ENCODE measurements at regions not wholly inside any gene's neighbourhood (a gene's known extent, or its start where the extent isn't known, plus 50 kb on each side); places are given as distances from the start of the nearest gene placed in this dataset.

DNA sequence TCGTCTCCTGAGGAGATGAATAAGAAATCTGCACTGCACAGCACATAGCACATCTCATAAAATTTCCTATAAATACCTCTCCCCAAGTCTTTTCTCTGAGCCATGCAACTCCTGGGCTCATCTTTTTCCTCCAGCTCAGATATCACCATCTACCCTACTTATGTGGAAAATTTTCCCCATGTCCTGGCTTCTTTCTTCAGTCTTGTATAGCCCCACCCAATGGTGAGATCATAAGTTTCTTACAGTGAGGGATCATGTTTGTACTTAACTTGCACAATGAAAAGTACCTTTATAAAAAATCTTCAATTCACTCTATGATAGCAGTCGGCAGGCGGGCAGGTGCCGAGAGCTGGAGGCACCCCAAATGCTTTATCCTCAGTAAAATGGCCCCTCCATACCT, 198.6 kb upstream of the S100G start:
- DNase-seq = no peak

DNA sequence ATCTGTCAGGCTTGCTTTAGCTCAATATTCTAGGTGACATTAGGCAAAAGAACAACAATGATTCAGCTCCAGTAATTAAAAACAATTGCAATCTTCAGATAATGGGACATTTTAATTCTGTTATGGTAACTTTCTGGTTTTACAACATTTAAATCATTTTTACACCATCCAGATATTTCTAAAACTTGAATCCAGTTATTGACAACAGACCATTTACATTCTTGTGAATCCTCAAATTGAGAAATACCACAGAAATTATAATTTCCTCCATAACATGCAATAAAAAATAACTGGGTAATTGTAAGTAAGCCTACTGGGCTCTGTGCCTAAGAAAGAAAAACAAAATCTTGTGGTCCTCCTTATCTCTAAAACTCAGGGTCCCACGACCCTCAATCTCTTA, 195.0 kb upstream of the S100G start:
- no peak for DNase-seq

DNA sequence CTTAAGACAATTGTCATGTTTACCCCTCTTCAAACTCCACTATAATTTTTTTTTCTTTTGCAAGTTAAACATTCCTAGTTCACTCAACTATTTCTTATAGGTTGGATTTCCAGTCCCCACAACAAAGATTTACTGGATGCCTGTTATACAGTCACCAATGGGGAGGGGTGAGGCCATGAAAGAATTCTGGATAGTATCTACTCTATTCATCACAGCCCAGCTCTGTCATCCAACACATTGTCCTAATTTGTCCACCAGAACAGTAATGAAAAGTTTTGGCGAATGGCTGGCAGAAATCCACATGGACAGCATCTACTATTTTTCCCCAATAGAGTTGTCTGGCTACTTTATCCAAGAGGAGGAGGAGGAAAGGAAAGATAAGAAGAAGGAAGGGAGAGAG, 192.7 kb upstream of the S100G start:
- no peak for DNase-seq

DNA sequence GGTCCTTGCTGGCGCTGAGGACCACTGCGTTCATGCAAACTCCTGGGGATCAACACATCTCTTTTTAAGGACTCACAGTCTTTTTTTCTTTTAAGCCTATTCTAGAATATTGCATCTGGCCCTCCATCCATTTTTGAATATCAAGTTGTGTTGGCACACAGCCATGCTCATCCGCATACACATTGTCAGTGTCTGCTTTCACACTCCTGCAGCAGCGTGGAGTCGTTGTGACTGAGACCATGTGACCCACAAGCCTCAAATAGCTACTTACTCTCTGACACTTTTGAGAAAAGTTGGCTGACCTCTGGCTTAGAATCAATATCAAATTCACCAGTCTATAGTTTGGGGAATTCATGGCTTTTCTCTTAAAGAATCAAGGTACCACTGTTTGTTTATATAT, 191.8 kb upstream of the S100G start:
- no peak for DNase-seq

DNA sequence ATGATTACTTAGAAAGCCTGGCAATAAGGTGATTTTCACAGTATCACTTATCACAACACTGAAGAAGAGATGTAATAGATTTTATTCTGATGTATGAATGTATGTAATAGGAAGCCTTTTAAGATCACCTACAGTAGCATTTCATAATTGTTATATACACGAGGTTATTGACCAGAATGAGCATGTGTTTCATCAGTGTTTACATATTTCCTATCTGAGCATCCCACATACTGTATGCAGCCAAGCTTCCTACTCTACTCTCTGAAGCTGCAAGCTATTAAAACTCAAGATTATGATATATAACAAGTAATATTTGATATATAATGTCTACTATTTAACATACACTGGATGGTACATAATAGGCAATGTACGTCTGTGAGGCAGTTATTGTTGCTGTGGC, 190.9 kb upstream of the S100G start:
- DNase-seq = no peak

DNA sequence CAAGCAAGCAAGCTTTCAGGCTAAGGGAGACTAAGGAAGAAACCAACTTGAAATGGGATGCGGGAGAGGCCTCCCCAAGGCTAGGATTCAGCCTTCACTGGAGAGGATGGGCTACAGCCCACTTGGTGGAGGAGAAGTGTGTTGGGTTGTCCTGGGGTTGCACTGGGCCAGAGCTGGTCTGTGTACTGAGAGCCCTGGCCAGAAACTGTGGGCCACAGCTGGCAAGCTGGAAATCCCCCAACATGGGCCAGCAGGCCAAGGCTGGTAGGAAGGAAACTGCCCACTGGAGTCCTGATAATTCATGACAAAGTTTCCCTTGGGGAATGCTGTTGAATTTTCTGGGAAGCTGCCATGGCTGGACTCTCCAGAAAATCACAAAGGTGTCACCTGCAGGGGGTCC, 188.0 kb upstream of the S100G start:
- DNase-seq = no peak

DNA sequence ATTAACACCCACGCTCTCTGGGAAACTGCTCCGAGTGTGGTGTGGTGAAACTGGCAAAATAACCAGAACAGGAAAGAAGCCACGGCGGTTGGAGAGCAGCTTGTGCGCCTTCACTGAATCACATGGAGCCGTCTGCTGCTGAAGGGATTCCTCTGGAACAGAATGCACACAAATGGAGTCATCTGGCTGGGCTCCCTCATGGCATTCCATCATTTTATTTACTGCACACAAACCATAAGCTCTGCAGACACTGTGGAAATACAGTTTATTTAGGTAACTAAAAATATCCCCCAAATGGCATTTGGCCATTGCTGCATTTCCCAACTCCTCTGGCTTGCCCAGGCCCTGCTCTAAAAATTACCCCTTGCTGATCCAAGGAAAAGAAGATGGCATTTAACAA, 187.0 kb upstream of the S100G start:
- DNase-seq = no peak

DNA sequence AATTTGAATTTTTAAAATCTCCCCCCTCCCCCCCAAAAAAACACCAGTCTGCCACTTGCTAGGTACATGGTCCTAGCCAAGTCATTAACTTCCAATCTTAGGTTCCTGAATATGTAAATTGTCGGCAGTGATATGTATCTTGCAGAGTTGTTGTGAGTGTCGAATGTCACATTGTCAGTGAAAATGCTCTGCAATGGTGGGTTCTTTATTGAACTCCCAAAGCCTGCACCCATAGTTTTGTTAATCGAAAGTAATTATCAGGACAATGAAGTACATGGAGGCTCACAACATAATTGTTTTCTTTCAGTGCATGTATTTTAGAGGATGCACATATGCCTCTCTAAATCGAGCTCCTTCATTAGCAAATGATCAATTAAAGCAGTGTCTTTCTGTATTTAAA, 185.6 kb upstream of the S100G start:
- no peak for DNase-seq

DNA sequence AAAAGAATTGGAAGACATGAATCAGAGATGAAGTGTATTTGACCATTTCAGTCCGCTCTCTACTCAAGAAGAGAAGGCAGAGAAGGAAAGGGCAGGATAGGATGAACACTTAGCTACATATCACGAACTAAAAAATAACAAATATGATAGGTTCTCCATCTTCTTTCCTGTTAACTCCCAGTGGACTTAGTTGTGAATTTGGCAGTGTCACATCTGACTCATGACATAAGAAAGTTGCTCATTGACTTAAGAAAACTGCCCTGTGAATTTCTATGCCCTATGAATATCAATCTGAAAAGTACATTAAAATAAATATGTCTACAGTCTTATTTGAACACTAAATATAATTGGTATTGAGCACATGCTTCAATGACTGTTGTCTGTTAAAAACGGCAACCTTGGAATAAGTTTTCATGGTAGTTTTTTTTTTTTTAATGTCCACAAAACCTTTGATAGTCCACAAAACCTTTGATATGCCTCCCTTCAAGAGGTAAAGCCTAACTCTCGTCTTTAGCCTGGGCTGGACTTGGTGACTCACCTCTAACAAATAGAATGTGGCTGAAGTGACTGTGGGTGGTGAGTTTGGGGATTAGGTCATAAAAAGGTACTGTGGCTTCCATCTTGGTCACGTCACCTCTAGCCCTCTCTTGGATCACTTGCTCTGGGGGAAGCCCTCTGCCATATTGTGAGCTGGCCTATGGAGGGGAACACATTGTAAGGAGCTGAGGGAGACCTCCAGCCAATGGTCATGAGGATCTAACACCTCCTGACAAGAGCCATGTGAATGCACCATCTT, 184.7 kb upstream of the S100G start:
- DNase-seq = no peak

DNA sequence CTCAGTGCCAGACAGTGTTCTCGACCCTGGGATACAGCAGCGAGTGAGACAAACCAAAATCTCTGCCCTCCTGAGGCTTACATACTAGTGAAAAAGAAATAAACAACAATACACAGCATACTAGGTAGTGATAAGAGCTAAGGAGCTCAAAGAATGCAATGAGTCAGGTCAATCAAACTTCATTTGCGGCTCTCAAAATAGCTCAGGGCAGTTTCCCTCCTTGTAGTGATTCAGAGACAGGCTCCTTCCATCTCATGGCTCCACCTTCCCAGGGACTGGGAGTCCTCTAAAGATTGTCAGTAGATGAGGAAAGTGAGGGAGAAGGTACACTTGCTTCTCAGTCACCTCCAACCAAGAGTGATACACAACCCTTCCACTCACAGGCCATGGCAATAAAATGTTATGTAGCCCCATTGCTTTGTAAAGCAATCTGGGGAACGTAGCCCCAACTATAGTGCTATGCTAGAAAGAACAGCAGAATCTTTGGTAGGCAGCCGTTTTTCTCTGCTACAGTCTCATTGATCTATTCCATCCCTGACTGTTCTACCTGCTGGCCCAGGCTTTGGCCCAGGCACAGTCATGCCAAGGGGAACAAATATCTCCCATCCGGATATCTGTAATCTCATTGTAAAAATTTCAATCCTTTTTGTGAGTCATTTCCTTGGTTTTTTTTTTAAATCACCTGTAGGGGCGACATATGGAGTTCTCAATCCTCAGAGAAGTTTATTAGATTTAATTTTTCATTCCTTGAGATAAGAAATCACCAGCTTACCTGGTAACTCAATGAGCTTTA, 183.1 kb upstream of the S100G start:
- no peak for DNase-seq

DNA sequence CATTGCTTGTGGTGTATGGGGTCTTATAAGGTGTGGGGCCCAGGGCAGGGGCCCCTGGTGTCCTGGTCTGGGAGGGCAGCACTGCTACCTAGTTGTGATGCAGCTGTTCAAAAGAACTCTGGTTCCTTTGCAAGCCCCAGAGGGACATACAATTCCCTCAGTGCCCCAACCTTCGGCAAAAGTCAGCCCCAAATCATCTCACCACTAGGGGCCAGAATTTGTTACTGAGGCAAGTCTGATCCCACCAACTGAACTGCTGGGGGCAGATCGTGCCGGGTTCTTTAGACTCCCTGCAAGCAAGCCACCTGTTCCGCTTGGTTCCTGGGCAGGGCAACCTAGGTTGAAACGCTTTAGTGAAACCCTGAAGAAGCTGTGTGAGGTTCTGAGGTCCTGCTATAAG, 180.1 kb upstream of the S100G start:
- no peak for DNase-seq

DNA sequence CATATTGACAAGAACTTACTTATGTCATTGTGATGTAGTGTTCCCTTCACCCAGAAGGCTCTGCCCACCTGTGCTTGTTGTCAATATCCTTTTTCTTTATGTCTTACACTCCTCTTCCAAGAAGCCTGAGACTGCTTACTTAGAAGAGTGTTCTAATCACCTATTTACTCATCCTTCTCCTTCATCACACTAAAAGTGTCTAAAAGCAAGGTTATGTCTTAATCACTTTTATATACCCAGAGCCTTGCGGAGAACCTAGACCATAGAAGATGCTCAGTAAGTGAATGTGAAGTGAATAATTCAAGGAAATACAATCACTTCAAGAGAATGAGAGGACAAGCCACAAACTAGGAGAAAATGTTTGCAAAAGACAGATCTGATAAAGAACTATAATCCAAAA, 177.6 kb upstream of the S100G start:
- DNase-seq = no peak

DNA sequence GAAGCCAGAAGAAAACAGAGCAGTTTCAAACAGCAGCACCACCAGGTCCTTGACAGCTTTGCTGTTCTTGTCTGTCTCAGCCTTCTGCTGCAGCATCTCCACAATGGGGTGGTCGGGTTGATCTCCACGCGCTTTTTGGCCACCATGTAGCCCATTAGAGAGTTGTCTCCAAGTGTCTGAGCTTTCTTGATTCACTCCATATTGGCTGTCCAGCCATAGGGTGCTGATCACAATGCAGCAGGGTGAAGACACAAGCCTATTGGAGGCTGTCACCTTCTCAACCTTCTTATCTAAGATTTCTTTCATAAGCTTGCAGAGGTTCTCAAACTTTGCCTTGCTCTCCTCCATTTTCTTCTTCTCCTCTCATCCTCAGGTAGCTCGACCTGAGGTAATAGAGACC, 175.4 kb upstream of the S100G start:
- DNase-seq = no peak

DNA sequence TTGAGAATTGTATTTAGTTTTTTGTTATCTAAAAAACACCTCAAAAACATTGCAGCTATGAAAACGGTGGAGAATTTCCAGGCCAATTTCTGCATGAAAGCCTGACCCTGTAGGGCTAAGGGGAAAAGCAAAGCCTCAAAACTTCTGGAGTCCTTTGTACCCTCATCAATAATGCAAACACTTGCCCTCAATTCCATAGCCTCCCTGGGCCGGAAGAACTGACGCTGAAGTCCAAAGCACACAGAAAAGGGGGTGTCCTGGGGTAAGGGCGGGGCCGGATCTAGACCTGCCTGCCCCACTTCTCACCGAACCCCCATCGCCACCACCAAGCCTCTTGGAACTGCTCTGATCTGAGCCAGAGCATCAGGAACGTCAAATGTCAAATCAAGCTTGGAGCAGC, 173.9 kb upstream of the S100G start:
- DNase-seq = no peak

DNA sequence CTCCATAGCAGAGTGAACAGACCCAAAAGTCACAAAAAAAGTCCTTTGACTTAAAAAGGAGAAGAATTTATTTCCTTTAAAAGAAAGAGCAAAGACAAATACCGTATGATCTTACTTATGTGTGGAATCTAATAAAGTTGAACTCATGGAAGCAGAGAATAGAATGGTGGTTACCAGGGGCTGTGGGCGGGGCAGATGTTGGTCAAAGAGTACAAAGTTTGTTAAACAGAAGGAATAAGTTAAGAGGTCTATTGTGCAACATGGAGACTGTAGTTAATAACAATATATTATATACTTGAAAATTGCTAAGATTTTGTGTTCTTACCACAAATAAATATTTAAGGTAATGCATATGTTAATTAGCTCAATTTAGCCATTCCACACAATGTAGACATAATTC, 173.3 kb upstream of the S100G start:
- no peak for DNase-seq

DNA sequence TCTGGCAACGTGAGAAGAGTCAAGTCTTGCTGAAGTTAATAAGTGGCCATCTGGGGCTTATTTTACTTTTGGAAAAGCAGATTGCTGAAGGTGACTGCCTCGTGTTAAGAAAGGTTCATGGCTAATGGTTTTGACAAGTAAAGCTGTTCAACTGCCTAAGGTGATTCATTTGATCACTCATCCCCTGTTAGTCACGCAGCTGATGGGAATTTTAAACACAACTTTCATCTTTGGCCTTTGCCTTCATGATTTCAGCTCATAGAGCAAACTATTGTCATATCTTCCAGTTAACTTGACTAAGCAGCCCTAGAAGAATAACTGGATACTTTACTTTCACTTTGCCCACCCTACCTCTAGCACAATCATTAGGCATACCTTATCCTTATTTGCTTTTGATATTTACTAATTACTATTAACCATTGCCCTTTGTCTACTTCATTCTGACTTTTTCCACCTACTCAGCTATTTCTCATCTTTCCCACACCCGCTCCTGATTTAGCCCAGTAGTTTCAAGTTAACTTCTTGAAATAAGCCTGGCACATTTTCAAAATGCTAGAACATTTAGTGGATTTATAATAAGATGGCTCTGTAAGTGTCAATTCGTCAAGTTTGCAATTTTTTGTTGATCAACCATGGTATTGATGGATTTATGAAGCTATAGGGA, 170.6 kb upstream of the S100G start:
- DNase-seq = peak; percentile 20

DNA sequence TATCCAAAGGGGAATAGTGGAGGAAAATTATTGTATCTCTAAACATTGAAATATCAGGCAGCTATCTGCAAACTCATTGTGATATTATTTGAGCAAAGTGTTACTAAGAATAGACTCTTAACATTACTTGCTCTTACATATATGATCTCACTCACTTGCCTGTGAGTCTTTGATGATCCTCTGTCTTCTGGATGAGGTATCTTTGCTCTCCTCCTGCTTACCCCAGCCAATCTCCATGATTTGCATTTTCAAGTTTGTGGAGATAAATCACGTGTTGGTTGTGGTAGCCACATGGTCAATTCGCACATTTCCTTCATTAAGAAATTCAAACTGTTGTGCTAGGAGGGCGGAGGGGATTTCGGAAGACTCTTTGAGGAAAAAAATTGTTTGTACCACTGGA, 169.9 kb upstream of the S100G start:
- DNase-seq = no peak

DNA sequence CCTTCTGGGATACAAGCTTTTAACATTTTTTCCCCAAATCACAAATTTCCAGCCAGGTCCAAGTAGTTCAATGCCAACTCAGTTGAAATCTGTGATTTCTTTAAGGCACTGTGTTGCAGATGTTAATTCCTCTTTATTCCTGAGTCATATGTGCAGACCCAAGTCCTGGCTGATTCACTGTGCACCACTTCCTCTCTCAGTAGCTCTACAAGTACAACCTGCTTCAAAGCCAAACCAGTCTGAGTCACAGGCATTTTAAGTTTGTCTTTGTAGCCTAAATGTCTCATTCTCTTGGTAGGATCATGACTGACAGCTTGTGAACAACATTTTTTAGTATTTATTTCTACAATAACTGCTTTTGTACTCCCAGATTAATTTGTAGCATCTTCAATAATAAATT, 165.6 kb upstream of the S100G start:
- peak; percentile 70 for DNase-seq

DNA sequence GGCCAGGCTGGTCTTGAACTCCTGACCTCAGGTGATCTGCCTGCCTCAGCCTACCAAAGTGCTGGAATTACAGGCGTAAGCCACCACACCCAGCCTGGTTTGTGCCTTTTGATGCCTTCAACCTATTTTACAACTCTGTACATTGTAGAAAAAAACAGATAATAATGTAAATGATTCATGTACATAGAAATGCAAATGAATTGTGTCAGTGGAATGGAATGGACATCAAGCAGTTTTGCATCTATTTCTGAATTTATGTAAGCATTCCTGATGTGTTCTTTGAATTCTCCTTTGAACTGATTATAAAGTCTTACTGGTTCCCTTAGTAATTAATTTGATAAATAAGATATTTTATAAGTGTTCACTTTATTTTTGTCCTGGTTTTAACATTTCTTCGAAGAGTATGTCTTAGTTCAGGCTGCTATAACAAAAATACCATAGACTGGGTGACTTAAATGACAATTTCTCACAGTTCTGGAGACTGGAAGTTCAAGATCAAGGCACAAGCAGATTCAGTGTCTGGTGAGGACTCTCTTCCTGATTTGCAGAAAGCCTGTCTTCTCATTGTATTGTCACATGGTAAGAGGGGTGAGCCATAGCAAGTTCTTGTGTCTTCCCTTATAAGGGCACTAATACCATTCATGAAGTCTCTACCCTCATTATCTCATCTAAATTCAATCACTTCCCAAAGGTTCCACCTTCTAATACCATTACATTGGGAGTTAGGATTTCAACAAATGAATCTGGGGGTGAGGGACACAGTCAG, 162.2 kb upstream of the S100G start:
- no peak for DNase-seq

DNA sequence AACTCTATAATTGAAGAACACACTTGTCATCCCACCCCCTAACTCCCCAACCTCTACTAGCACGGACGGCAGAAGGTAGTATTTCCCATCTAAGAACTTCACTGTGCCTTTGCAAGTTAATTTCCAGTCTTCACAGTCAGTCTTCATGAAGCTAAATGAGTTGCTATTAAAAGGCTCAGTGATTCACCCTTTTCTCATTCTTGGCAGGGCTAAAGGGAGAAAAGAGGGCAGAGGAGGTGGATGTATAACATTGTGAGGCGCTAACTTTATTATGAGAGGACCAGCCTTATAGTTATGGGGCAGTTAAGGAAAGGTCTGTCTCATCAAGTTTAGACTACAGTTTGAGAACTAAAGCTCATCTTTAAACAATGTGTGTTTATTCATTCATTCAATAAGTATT, 161.0 kb upstream of the S100G start:
- DNase-seq = no peak

DNA sequence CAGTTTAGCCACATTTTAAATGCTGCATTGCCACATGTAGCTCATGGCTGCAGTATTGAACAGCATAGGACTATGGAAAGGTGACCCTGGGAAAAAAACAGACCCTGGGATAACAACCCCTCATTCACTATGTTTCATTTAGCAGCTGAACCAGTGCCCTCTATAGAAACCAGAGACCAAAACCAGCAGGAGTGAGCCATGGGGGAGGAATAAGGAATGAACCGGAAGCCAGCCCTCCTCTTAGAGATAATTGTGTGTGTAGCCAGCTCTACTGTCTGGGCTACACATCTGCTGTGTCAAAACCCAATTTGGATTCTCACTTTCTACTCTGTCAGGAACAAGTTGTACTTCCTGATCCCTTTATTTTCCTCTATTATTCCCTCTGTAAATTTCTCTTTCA, 158.5 kb upstream of the S100G start:
- DNase-seq = no peak

DNA sequence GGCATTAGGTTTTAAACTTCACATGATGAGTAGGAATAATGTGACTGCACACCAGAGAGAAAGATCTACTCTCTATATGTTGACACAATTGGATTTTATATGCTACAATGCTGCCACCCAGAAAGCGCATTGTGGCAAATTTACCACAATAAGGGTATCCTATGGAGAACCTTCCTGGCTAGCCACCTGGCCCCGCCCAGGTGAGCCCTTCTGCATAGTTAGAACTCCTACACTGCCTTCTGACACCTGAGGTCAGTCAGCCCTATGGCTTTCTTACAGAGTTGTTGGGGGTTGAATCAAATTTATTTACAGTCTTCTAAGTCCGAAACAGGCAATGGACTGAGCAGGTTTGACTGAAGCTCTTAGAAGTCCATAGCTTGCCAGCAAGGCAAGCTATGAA, 153.8 kb upstream of the S100G start:
- no peak for DNase-seq

Data from activated CD4-positive, alpha-beta T cell treated with anti-CD3 and anti-CD28 coated beads, Interleukin-2, Interleukin-6, amounts not matched to agents 100 ng/mL and 50 ng/mL, durations not matched to agents 16 hours and 8 hours (primary cell).